GM23248 (cell line): ENCODE measurements at regions not wholly inside any gene's neighbourhood (a gene's known extent, or its start where the extent isn't known, plus 50 kb on each side); places are given as distances from the start of the nearest gene placed in this dataset.

Source experiments
- DNase-seq: peaks from one replicate; pipeline ENCODE4 v3.0.0-alpha.2; 2015
- H2AFZ ChIP-seq: fragments of 200-600 bp; sonication (generic); 2 replicates; pipeline ENCODE4 v1.6.1; 2016; ENCODE audit warnings: antibody characterized with exemption
- H3F3A ChIP-seq: fragments of 200-600 bp; sonication (generic); 2 replicates; pipeline ENCODE4 v1.6.1; 2016; ENCODE audit warnings: mild to moderate bottlenecking, antibody characterized with exemption, mixed run types; ENCODE audit not compliant: insufficient read depth
- H3K27ac ChIP-seq: fragments of 200-600 bp; sonication (generic); 2 replicates; pipeline ENCODE4 v1.5.1; 2016; ENCODE audit warnings: mild to moderate bottlenecking
- H3K27me3 ChIP-seq: fragments of 200-600 bp; sonication (generic); replicated peaks from 2 replicates; pipeline ENCODE4 v1.6.1; 2016; ENCODE audit warnings: mild to moderate bottlenecking; ENCODE audit not compliant: insufficient read depth
- H3K36me3 ChIP-seq: fragments of 200-600 bp; sonication (generic); 2 replicates; pipeline ENCODE4 v1.6.1; 2016; ENCODE audit warnings: low read depth, mild to moderate bottlenecking
- H3K4me1 ChIP-seq: fragments of 200-600 bp; sonication (generic); 2 replicates; pipeline ENCODE4 v1.6.1; 2016; ENCODE audit warnings: mild to moderate bottlenecking; ENCODE audit not compliant: insufficient read depth
- H3K4me2 ChIP-seq: fragments of 200-600 bp; sonication (generic); one replicate; pipeline ENCODE4 v1.6.1; 2016; ENCODE audit warnings: mild to moderate bottlenecking; ENCODE audit not compliant: unreplicated experiment
- H3K4me3 ChIP-seq: fragments of 200-600 bp; sonication (generic); 2 replicates; pipeline ENCODE4 v1.5.1; 2016; ENCODE audit warnings: mild to moderate bottlenecking
- H3K79me2 ChIP-seq: fragments of 200-600 bp; sonication (generic); 2 replicates; pipeline ENCODE4 v1.6.1; 2016; ENCODE audit warnings: mild to moderate bottlenecking; ENCODE audit not compliant: insufficient read depth
- H3K9ac ChIP-seq: fragments of 200-600 bp; sonication (generic); 2 replicates; pipeline ENCODE4 v1.6.1; 2016; ENCODE audit warnings: mild to moderate bottlenecking
- H3K9me2 ChIP-seq: fragments of 200-600 bp; sonication (generic); 2 replicates; pipeline ENCODE4 v1.6.1; 2016; ENCODE audit warnings: mixed run types, mild to moderate bottlenecking, moderate library complexity; ENCODE audit not compliant: insufficient read depth
- H3K9me3 ChIP-seq: fragments of 200-600 bp; sonication (generic); one replicate; pipeline ENCODE4 v1.6.1; 2017; ENCODE audit warnings: low read depth
- H4K20me1 ChIP-seq: fragments of 200-600 bp; sonication (generic); 2 replicates; pipeline ENCODE4 v1.6.0; 2016; ENCODE audit not compliant: insufficient read depth
- EZH2 ChIP-seq: fragments of 200-600 bp; sonication (generic); IDR thresholded peaks from 2 replicates; pipeline ENCODE4 v1.6.1; 2018; ENCODE audit warnings: antibody characterized with exemption, mild to moderate bottlenecking; ENCODE audit not compliant: insufficient read depth, poor library complexity, severe bottlenecking
- EZH2phosphoT487 ChIP-seq: fragments of 200-600 bp; sonication (generic); IDR thresholded peaks from 2 replicates; pipeline ENCODE4 v1.6.1; 2018; ENCODE audit warnings: antibody characterized with exemption, moderate library complexity, mild to moderate bottlenecking, low read depth; ENCODE audit not compliant: insufficient read depth
- WGBS, 2 experiments: methylation state at CpG; one replicate each; pipeline ENCODE4 v1.1.6; 2015 to 2017; ENCODE audit warnings: low lambda C conversion rate in 2 of 2, low coverage in 1 of 2; ENCODE audit errors: missing lambda C conversion rate in 2 of 2; 5-methylcytosine and 5-hydroxymethylcytosine counted together
- in situ Hi-C: fragments of 300-500 bp; cut with MboI; formaldehyde crosslinking; loops from 2 replicates; pipeline ENCODE4 v1.15.0; 2020

- Histone ChIP-seq H3K27me3 (no peaks in the 10 kb centered on the region), H3F3A (no peaks in the 10 kb centered on the region), H3K79me2 (no peaks in the 10 kb centered on the region), H3K9me3 (no peaks in the 10 kb centered on the region), H2AFZ (no peak overlapping the region), H3K4me1 (no peaks in the 10 kb centered on the region), H3K27ac (no peak overlapping the region), H3K9ac (no peak overlapping the region), H3K36me3 (no peaks in the 10 kb centered on the region), H3K4me3 (no peak overlapping the region), H4K20me1 (no peaks in the 10 kb centered on the region), H3K9me2 (no peaks in the 10 kb centered on the region), H3K4me2 (no peak overlapping the region)
- DNase-seq = no peak
- in situ Hi-C loops = no loop called here
- TF ChIP-seq EZH2phosphoT487 (no peak), EZH2 (no peak)
- 3 to 4% methylated on average over 4 of the region's 4 CpGs for WGBS, 2 experiments
Observed at GRCh38 chr10:81306971-81307782, 567.8 kb upstream of the NRG3 start.

GRCh38 chr10:81309041-81309552 lies 565.9 kb upstream of the NRG3 start:
- no peak overlapping the region for H3K4me3 ChIP-seq
- H3K4me1 ChIP-seq = no peaks in the 10 kb centered on the region
- no peak for TF ChIP-seq EZH2
- TF ChIP-seq EZH2phosphoT487 = no peak
- H3K27me3 ChIP-seq = no peaks in the 10 kb centered on the region
- H3K27ac ChIP-seq = no peak overlapping the region
- H3K79me2 ChIP-seq = no peaks in the 10 kb centered on the region
- no peaks in the 10 kb centered on the region for H3F3A ChIP-seq
- no peaks in the 10 kb centered on the region for H3K9me2 ChIP-seq
- no peak overlapping the region for H3K9ac ChIP-seq
- H2AFZ ChIP-seq = no peak overlapping the region
- H3K4me2 ChIP-seq = no peak overlapping the region
- no peaks in the 10 kb centered on the region for H3K36me3 ChIP-seq
- H4K20me1 ChIP-seq = no peaks in the 10 kb centered on the region
- no peak for DNase-seq
- in situ Hi-C loops = no loop called here
- H3K9me3 ChIP-seq = peaks cover 5% of the 10 kb centered on the region
- WGBS, 2 experiments = 78 to 82% methylated on average over 4 to 23 of the region's 38 CpGs

GRCh38 chr10:81314471-81314870 lies 560.5 kb upstream of the NRG3 start:
- no peak overlapping the region for H2AFZ ChIP-seq

GRCh38 chr10:81315026-81315425 lies 560.0 kb upstream of the NRG3 start:
- H3K9me2 ChIP-seq = no peaks in the 10 kb centered on the region
- H2AFZ ChIP-seq = no peak overlapping the region
- no peaks in the 10 kb centered on the region for H3K27me3 ChIP-seq
- no peaks in the 10 kb centered on the region for H3K4me1 ChIP-seq
- in situ Hi-C loops = no loop called here
- TF ChIP-seq EZH2phosphoT487 = no peak
- no peak for TF ChIP-seq EZH2
- H3K9me3 ChIP-seq = peaks cover 5% of the 10 kb centered on the region
- H3K9ac ChIP-seq = no peak overlapping the region
- H3K4me2 ChIP-seq = no peak overlapping the region
- H3K4me3 ChIP-seq = no peak overlapping the region
- no peaks in the 10 kb centered on the region for H4K20me1 ChIP-seq
- WGBS, 2 experiments = 8 to 11% methylated on average over 3 of the region's 3 CpGs
- no peak overlapping the region for H3K27ac ChIP-seq
- H3F3A ChIP-seq = no peaks in the 10 kb centered on the region
- no peaks in the 10 kb centered on the region for H3K79me2 ChIP-seq
- no peaks in the 10 kb centered on the region for H3K36me3 ChIP-seq
- DNase-seq = no peak

More at GRCh38 chr10:81314471-81314870, 560.5 kb upstream of the NRG3 start:
- Histone ChIP-seq H3K4me1 (no peaks in the 10 kb centered on the region), H3K79me2 (no peaks in the 10 kb centered on the region), H3K4me2 (no peak overlapping the region), H3K36me3 (no peaks in the 10 kb centered on the region), H3K27ac (no peak overlapping the region), H3K27me3 (no peaks in the 10 kb centered on the region), H3K9ac (no peak overlapping the region), H3K4me3 (no peak overlapping the region), H4K20me1 (no peaks in the 10 kb centered on the region), H3F3A (no peaks in the 10 kb centered on the region), H3K9me2 (no peaks in the 10 kb centered on the region), H3K9me3 (peaks cover 5% of the 10 kb centered on the region)
- DNase-seq = no peak
- in situ Hi-C loops = no loop called here
- 8 to 10% methylated on average over 2 of the region's 2 CpGs for WGBS, 2 experiments
- TF ChIP-seq EZH2phosphoT487 (no peak), EZH2 (no peak)
